ENCODE measurements at regions not wholly inside any gene's neighbourhood (a gene's known extent, or its start where the extent isn't known, plus 50 kb on each side); places are given as distances from the start of the nearest gene placed in this dataset.

DNA sequence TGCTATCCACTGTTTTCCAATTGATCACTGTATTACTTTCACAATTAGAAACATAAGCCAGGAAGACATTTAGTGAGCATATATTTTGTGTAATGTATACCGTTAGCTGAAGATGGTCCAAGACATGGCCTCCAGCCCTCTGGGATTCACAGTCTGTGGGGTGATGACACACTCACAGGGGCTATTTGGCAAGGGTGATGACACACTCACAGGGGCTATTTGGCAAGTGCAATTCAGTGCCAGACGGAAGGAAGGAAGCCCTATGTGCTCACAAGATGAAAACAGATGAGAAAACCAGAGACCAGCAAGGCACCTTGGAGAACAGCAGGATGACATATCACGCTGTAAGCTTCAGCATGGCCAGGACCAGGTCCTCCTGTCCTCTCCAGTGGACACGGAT lies 183.7 kb downstream of the MBOAT1 start (continued):
- no peak for TF ChIP-seq GABPA (IDR thresholded peaks at IDR 0.05; ENCODE audit: borderline replicate concordance, insufficient read depth, low read length)
- no peak for TF ChIP-seq MAX (IDR thresholded peaks at IDR 0.05)
- TF ChIP-seq EGR1 (IDR thresholded peaks at IDR 0.05; ENCODE audit: borderline replicate concordance, low read depth, low read length): no peak
- TF ChIP-seq CTBP2 (IDR thresholded peaks at IDR 0.05; ENCODE audit: borderline replicate concordance, insufficient read depth, insufficient read length, low read length): no peak
- no peak for TF ChIP-seq CHD1 (IDR thresholded peaks at IDR 0.05; ENCODE audit: low read depth, low read length)

All from H1 (cell line).